ACC112 (cell line): ENCODE measurements at regions not wholly inside any gene's neighbourhood (a gene's known extent, or its start where the extent isn't known, plus 50 kb on each side); places are given as distances from the start of the nearest gene placed in this dataset.
"Not testable (repeated sequence)": the region's sequence is repeated elsewhere in the genome, so short reads cannot be mapped to it uniquely, and the experiment has no call there.

Experiments used
- H2AFZ ChIP-seq: fragments of 200-600 bp; sonication (generic); one replicate; pipeline ENCODE4 v1.6.0; 2017; ENCODE audit warnings: antibody characterized with exemption, low read length; ENCODE audit not compliant: unreplicated experiment
- H3K27ac ChIP-seq: fragments of 200-600 bp; sonication (generic); 2 replicates; pipeline ENCODE4 v1.5.1; 2014; ENCODE audit warnings: low read depth, mild to moderate bottlenecking, antibody characterized with exemption, low read length, moderate library complexity
- H3K27me3 ChIP-seq: fragments of 200-600 bp; sonication (generic); 2 replicates; pipeline ENCODE4 v1.6.1; 2014; ENCODE audit warnings: mild to moderate bottlenecking, antibody characterized with exemption, low read length, moderate library complexity, mixed read lengths; ENCODE audit not compliant: insufficient read depth
- H3K36me3 ChIP-seq: fragments of 200-600 bp; sonication (generic); 2 replicates; pipeline ENCODE4 v1.6.1; 2016; ENCODE audit warnings: mild to moderate bottlenecking, antibody characterized with exemption, low read length, moderate library complexity, mixed read lengths; ENCODE audit not compliant: insufficient read depth
- H3K4me1 ChIP-seq: fragments of 200-600 bp; sonication (generic); one replicate; pipeline ENCODE4 v1.6.1; 2016; ENCODE audit warnings: low read length, mixed read lengths; ENCODE audit not compliant: insufficient read depth, unreplicated experiment, control insufficient read depth
- H3K4me3 ChIP-seq: fragments of 200-600 bp; sonication (generic); 2 replicates; pipeline ENCODE4 v1.5.1; 2014; ENCODE audit warnings: mild to moderate bottlenecking, low read depth, low read length
- H3K79me2 ChIP-seq: fragments of 200-600 bp; sonication (generic); one replicate; pipeline ENCODE4 v1.6.0; 2016; ENCODE audit warnings: low read length; ENCODE audit not compliant: control insufficient read depth, unreplicated experiment, insufficient read depth

GRCh38 chr10:60523371-60523770, 133.7 kb upstream of the ANK3 start:
- not testable (repeated sequence) for H2AFZ ChIP-seq, H3K36me3 ChIP-seq, H3K4me3 ChIP-seq, H3K79me2 ChIP-seq, H3K27me3 ChIP-seq, H3K27ac ChIP-seq
- H3K4me1 ChIP-seq, result peaks cover 11% of the 10 kb centered on the region

- Histone ChIP-seq H3K4me3 (no peak overlapping the region), H3K79me2 (no peaks in the 10 kb centered on the region), H3K27ac (no peak overlapping the region), H3K4me1 (peaks cover 11% of the 10 kb centered on the region), H3K27me3 (no peaks in the 10 kb centered on the region), H3K36me3 (no peaks in the 10 kb centered on the region), H2AFZ (no peak overlapping the region)
Measured at GRCh38 chr10:60522617-60523016, 132.9 kb upstream of the ANK3 start.

GRCh38 chr10:60521974-60522405, 132.3 kb upstream of the ANK3 start:
- Histone ChIP-seq H3K36me3 (no peaks in the 10 kb centered on the region), H3K4me3 (no peak overlapping the region), H3K4me1 (peaks cover 11% of the 10 kb centered on the region), H2AFZ (no peak overlapping the region), H3K79me2 (no peaks in the 10 kb centered on the region), H3K27me3 (no peaks in the 10 kb centered on the region), H3K27ac (no peak overlapping the region)

DNA sequence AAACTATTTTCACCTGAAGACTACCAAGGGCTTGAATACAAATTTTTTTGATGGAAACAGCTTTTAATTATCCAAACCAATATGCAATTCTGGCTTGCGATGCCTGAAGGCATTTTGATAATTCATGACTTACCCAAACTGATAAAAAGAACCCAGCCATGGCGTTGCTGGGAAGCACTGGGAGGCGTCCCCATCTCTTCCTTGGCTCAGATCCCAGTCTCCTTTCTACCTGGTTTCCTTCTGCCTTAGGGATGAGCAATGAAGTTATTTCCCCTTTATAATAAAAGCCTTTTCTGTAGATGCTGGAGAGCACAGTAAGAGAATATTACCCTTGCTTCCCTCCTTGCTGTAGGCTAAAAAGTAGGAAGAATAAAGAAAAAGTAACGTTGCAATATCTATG, 129.1 kb upstream of the ANK3 start:
- Histone ChIP-seq H3K4me1 (no peaks in the 10 kb centered on the region), H3K27me3 (no peaks in the 10 kb centered on the region), H3K27ac (no peak overlapping the region), H3K79me2 (no peaks in the 10 kb centered on the region), H2AFZ (no peak overlapping the region), H3K4me3 (no peak overlapping the region), H3K36me3 (no peaks in the 10 kb centered on the region)

DNA sequence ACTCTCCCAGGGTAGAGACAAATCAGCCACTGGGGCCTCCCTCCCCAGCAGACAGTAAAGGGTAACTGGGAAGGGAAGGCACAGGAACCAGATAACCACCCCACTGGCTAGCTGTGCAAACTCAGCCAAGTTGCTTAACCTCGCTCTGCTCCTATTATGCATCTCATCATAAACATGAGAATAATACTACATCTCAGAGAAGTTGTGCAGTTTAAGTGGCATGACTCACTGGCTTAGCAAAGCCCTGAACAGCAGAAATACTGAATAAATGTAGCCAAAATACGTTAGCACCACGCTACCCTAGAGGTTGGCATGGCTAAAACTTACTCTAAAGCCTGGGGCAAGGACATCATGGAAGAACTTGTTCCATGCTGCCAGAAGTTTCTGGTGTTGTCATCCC, 128.1 kb upstream of the ANK3 start:
- Histone ChIP-seq H2AFZ (no peak overlapping the region), H3K27ac (no peak overlapping the region), H3K36me3 (no peaks in the 10 kb centered on the region), H3K4me3 (no peak overlapping the region), H3K27me3 (no peaks in the 10 kb centered on the region), H3K4me1 (no peaks in the 10 kb centered on the region), H3K79me2 (no peaks in the 10 kb centered on the region)

DNA sequence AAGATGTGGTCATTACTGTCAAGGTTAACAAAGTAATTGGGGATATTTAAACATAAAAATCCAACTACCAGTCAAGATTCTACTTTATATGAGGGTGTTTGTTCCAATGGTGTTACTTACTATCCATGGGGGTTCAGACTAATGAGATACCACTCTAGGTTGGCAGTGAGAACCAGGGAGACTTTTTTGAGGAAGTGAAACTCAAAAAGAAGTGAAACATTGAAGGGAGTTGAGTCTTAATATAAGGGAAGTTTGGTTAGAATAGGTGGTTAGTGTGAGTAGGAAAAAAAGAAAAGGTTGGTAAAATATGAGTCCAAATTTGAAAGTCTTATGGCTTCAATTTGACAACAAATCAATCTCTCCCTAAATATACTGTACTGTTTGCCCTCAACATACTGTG, 123.6 kb upstream of the ANK3 start:
- H3K27ac ChIP-seq, result no peak overlapping the region
- H2AFZ ChIP-seq, result no peak overlapping the region
- no peaks in the 10 kb centered on the region for H3K79me2 ChIP-seq
- no peaks in the 10 kb centered on the region for H3K36me3 ChIP-seq
- H3K4me3 ChIP-seq, result no peak overlapping the region
- H3K4me1 ChIP-seq, result no peaks in the 10 kb centered on the region
- no peaks in the 10 kb centered on the region for H3K27me3 ChIP-seq

DNA sequence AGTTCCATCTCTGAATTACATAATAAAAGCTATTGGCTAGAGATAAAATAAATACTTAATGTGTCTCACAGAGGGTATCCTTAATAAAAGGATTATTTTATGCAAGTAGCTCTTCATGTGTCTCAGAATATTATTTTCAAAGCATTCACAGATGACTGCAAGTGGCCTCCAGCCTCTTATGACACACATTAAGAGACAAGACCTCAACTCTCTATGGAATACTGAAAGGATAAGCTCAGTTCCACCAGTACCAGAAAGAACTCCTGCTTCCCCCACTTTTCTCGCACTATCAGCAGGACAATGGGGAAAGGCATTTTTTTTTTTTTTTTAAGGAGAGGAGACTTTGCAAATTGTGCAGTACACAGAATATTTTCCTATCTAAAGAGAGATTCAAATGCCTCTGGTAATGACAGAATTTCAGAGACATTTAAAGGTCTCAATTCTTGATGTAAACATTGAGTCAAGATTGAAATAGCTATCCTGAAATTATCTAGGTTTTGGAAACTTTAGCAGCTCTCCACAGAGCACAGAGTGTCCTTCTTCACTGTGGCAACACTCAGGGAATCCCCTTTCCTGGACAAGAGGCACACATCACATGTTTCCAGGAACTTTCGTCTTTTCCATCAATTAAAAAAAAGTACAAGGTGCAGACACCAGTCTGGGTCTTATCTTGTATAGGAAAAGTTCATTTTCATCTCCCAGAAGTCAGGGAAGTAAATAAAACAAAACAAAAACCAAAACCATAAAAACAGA, 122.0 kb upstream of the ANK3 start:
- Histone ChIP-seq H3K4me3 (no peak overlapping the region), H3K27me3 (no peaks in the 10 kb centered on the region), H3K36me3 (no peaks in the 10 kb centered on the region)

GRCh38 chr10:60508831-60509230, 119.2 kb upstream of the ANK3 start:
- no peaks in the 10 kb centered on the region for H3K79me2 ChIP-seq
- H3K4me3 ChIP-seq, result no peak overlapping the region
- no peaks in the 10 kb centered on the region for H3K36me3 ChIP-seq
- H3K27ac ChIP-seq, result no peak overlapping the region
- H3K27me3 ChIP-seq, result no peaks in the 10 kb centered on the region
- H3K4me1 ChIP-seq, result no peaks in the 10 kb centered on the region
- no peak overlapping the region for H2AFZ ChIP-seq

More for the DNA sequence above, 122.0 kb upstream of the ANK3 start:
- no peaks in the 10 kb centered on the region for H3K4me1 ChIP-seq
- H3K27ac ChIP-seq, result no peak overlapping the region
- H2AFZ ChIP-seq, result no peak overlapping the region
- no peaks in the 10 kb centered on the region for H3K79me2 ChIP-seq

DNA sequence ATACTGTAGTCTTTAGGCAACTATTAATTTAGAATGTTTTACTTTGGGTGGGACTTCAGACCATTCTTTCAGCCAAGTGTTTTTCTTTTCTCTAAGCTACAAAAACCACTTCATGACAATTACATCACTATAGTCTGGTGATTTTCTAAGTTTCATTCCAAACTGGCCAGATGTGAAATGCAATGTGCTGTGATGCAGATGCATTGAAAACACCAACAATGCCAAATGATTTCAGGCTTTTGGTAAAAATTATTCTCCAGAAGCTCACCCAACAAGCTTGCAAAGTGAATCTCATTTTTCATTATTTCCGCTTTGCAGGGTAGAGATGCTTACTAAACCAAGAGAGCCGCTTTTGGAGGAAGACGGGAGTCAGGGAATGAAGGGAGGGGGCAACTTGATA, 118.4 kb upstream of the ANK3 start:
- H3K79me2 ChIP-seq, result no peaks in the 10 kb centered on the region
- no peak overlapping the region for H3K27ac ChIP-seq
- H3K4me1 ChIP-seq, result no peaks in the 10 kb centered on the region
- no peaks in the 10 kb centered on the region for H3K36me3 ChIP-seq
- no peak overlapping the region for H2AFZ ChIP-seq
- no peak overlapping the region for H3K4me3 ChIP-seq
- no peaks in the 10 kb centered on the region for H3K27me3 ChIP-seq

DNA sequence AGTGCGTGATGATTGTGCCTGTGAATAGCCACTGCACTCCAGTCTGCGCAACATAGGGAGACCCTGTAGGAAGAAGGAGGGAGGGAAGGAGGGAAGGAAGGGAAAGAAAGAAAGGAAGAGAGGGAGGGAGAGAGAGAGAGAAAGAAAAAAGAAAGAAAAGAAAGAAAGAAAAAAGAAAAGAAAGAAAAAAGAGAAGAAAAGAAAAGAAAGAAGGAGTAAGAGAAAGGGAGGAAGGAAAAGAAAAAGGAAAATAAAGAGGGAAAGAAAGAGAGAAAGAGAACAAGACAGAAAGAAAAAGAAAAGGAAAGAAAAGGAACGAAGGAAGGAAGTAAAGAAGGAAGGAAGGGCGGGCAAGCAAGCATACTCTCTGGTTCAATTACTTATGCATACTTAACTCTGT, 112.9 kb upstream of the ANK3 start:
- no peak overlapping the region for H2AFZ ChIP-seq
- H3K4me3 ChIP-seq, result no peak overlapping the region
- H3K79me2 ChIP-seq, result no peaks in the 10 kb centered on the region
- no peak overlapping the region for H3K27ac ChIP-seq
- no peaks in the 10 kb centered on the region for H3K36me3 ChIP-seq
- no peaks in the 10 kb centered on the region for H3K4me1 ChIP-seq
- H3K27me3 ChIP-seq, result no peaks in the 10 kb centered on the region

- H3K36me3 ChIP-seq, result no peaks in the 10 kb centered on the region
- H3K4me1 ChIP-seq, result peaks cover 15% of the 10 kb centered on the region
- H3K27ac ChIP-seq, result no peak overlapping the region
- no peak overlapping the region for H3K4me3 ChIP-seq
- H3K27me3 ChIP-seq, result no peaks in the 10 kb centered on the region
- H2AFZ ChIP-seq, result no peak overlapping the region
- no peaks in the 10 kb centered on the region for H3K79me2 ChIP-seq
Measured at GRCh38 chr10:60498985-60499384, 109.3 kb upstream of the ANK3 start.
